Keratinocyte (primary cell): ENCODE measurements at regions not wholly inside any gene's neighbourhood (a gene's known extent, or its start where the extent isn't known, plus 50 kb on each side); places are given as distances from the start of the nearest gene placed in this dataset.

ENCODE experiments used
- DNase-seq: peaks from one replicate; pipeline ENCODE4 v3.0.0-alpha.2; 2011; ENCODE audit warnings: low read depth, missing footprints, low spot score
- FAIRE-seq: peaks from 2 replicates; lab custom pipeline; 2011; peaks lifted over from hg19 to GRCh38; lab: Jason Lieb, UNC
- H2AFZ ChIP-seq: 2 replicates; pipeline ENCODE4 v1.6.0; 2012; ENCODE audit warnings: low read length, control low read depth, inconsistent platforms; ENCODE audit not compliant: control insufficient read depth
- H3K27ac ChIP-seq: 2 replicates; pipeline ENCODE4 v1.5.1; 2011; ENCODE audit warnings: low read length; ENCODE audit not compliant: control insufficient read depth, insufficient read depth
- H3K27me3 ChIP-seq: 3 replicates; pipeline ENCODE4 v1.6.0; 2011; ENCODE audit warnings: low read length; ENCODE audit not compliant: control insufficient read depth, insufficient read depth; ENCODE audit errors: extremely low read depth
- H3K36me3 ChIP-seq, 2 experiments: 2 replicates in 1 of 2; 3 replicates in 1 of 2; pipeline ENCODE4 v1.5.1; 2011; ENCODE audit warnings: low read length in 2 of 2, mild to moderate bottlenecking in 1 of 2; ENCODE audit not compliant: control insufficient read depth in 2 of 2, insufficient read depth in 2 of 2; ENCODE audit errors: extremely low read depth in 1 of 2
- H3K4me1 ChIP-seq: 3 replicates; pipeline ENCODE4 v1.5.1; 2011; ENCODE audit warnings: low read length; ENCODE audit not compliant: control insufficient read depth, insufficient read depth; ENCODE audit errors: extremely low read depth
- H3K4me2 ChIP-seq: 3 replicates; pipeline ENCODE4 v1.6.0; 2011; ENCODE audit warnings: low read depth, low read length; ENCODE audit not compliant: control insufficient read depth, insufficient read depth; ENCODE audit errors: extremely low read depth
- H3K4me3 ChIP-seq, 3 experiments: fragments of 200-600 bp in 1 of 3; sonication (generic) in 1 of 3; 2 replicates in 2 of 3; 3 replicates in 1 of 3; pipeline ENCODE4 v1.5.1; 2011 to 2016; ENCODE audit warnings: low read length in 3 of 3, mild to moderate bottlenecking in 3 of 3, control low read depth in 2 of 3, inconsistent platforms in 1 of 3, low read depth in 1 of 3, mixed read lengths in 1 of 3, mixed run types in 1 of 3, moderate library complexity in 1 of 3; ENCODE audit not compliant: control insufficient read depth in 2 of 3, insufficient read depth in 2 of 3; ENCODE audit errors: extremely low read depth in 1 of 3
- H3K79me2 ChIP-seq: 2 replicates; pipeline ENCODE4 v1.6.0; 2012; ENCODE audit warnings: low read length; ENCODE audit not compliant: control insufficient read depth, insufficient read depth
- H3K9ac ChIP-seq: 3 replicates; pipeline ENCODE4 v1.6.0; 2011; ENCODE audit warnings: low read length; ENCODE audit not compliant: control insufficient read depth, insufficient read depth; ENCODE audit errors: extremely low read depth
- H3K9me1 ChIP-seq: 3 replicates; pipeline ENCODE4 v1.6.0; 2011; ENCODE audit warnings: low read length; ENCODE audit not compliant: control insufficient read depth, insufficient read depth; ENCODE audit errors: extremely low read depth
- H3K9me3 ChIP-seq: 2 replicates; pipeline ENCODE4 v1.5.1; 2012; ENCODE audit warnings: low read depth, low read length; ENCODE audit not compliant: control insufficient read depth
- H4K20me1 ChIP-seq: 3 replicates; pipeline ENCODE4 v1.6.0; 2011; ENCODE audit warnings: low read length; ENCODE audit not compliant: control insufficient read depth, insufficient read depth; ENCODE audit errors: extremely low read depth
- EZH2 ChIP-seq: IDR thresholded peaks from one replicate; pipeline ENCODE4 v1.6.1; 2012; ENCODE audit warnings: inconsistent platforms, mild to moderate bottlenecking, low read length, moderate library complexity
- dilution Hi-C: fragments of 300-500 bp; cut with MboI; formaldehyde crosslinking; loops from one replicate; pipeline ENCODE4 v1.7.0; 2020; ENCODE audit warnings: low sequenced_read_pairs; ENCODE audit not compliant: extremely low pct_ligation_motif_present
- TF ChIP-seq, protein P1 (sequence below), 3 experiments: IDR thresholded peaks in 1 of 3; conservative IDR thresholded peaks in 1 of 3; optimal IDR thresholded peaks in 1 of 3; 2 replicates in 2 of 3; 3 replicates in 1 of 3; pipeline versions ENCODE3 to v1.5.1; 2011; ENCODE audit warnings: low read length in 3 of 3, mild to moderate bottlenecking in 3 of 3, moderate library complexity in 2 of 3, control low read depth in 1 of 3, inconsistent platforms in 1 of 3; ENCODE audit not compliant: insufficient read depth in 2 of 3; ENCODE audit errors: extremely low read depth in 1 of 3

- FAIRE-seq: no peak
Observed at GRCh38 chr2:121005453-121005852, 269.8 kb downstream of the GLI2 start.

DNA sequence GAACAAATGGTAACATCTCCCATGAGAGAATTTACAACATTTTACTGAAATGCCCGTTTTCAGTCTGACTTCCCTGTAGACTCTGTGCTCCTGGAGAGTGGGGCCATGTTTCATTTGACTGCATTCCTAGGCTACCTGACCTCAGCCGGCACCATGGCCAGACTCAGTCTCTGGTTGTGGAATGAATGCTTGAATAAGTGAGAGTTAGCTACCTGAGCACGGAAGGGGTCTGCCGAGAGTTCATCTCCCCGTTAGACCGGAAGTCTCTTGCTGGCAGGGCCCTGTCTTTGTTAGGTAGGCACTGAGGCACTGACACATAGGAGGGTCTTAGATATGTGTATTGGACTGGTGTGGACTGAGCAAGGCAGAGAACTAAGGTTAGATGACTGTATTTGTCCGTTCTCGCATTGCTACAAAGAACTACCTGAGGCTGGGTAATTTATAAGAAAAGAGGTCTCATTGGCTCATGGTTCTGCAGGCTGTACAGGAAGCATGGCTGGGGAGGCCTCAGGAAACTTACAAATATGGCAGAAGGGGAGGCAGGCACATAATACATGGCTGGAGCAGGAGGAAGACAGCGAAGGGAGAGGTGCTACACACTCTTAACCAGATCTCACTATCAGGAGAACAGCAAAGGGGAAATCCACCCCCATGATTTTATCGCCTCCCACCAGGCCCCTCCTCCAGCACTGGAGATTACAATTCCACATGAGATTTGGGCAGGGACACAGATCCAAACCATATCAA lies 271.2 kb downstream of the GLI2 start:
- Histone ChIP-seq H3K27me3 (peaks cover 8% of the 10 kb centered on the region), H4K20me1 (no peaks in the 10 kb centered on the region), H2AFZ (no peak overlapping the region), H3K79me2 (no peaks in the 10 kb centered on the region), H3K4me3 (no peak overlapping the region), H3K9me1 (no peaks in the 10 kb centered on the region), H3K9me3 (no peaks in the 10 kb centered on the region), H3K4me2 (no peak overlapping the region), H3K27ac (no peak overlapping the region), H3K9ac (no peak overlapping the region), H3K4me1 (peaks cover 8% of the 10 kb centered on the region), H3K36me3 (no peaks in the 10 kb centered on the region)
- TF ChIP-seq EZH2: no peak
- TF ChIP-seq, protein P1, sequence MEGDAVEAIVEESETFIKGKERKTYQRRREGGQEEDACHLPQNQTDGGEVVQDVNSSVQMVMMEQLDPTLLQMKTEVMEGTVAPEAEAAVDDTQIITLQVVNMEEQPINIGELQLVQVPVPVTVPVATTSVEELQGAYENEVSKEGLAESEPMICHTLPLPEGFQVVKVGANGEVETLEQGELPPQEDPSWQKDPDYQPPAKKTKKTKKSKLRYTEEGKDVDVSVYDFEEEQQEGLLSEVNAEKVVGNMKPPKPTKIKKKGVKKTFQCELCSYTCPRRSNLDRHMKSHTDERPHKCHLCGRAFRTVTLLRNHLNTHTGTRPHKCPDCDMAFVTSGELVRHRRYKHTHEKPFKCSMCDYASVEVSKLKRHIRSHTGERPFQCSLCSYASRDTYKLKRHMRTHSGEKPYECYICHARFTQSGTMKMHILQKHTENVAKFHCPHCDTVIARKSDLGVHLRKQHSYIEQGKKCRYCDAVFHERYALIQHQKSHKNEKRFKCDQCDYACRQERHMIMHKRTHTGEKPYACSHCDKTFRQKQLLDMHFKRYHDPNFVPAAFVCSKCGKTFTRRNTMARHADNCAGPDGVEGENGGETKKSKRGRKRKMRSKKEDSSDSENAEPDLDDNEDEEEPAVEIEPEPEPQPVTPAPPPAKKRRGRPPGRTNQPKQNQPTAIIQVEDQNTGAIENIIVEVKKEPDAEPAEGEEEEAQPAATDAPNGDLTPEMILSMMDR (optimal IDR thresholded peaks at IDR 0.05 in 1 of 3, IDR thresholded peaks at IDR 0.05 in 1 of 3, conservative IDR thresholded peaks at IDR 0.05 in 1 of 3; ENCODE audit: extremely low read depth in 1 of 3, insufficient read depth in 2 of 3, low read length in 3 of 3): no peak
- dilution Hi-C loops: no loop called here
- FAIRE-seq (no peak), DNase-seq (no peak)

More at GRCh38 chr2:121005453-121005852, 269.8 kb downstream of the GLI2 start:
- Histone ChIP-seq H3K36me3 (no peaks in the 10 kb centered on the region), H3K79me2 (no peaks in the 10 kb centered on the region), H3K9ac (no peak overlapping the region), H3K9me1 (no peaks in the 10 kb centered on the region), H3K9me3 (no peaks in the 10 kb centered on the region), H2AFZ (no peak overlapping the region), H3K27me3 (peaks cover 8% of the 10 kb centered on the region), H4K20me1 (no peaks in the 10 kb centered on the region), H3K4me1 (peaks cover 8% of the 10 kb centered on the region), H3K4me3 (no peak overlapping the region), H3K4me2 (no peak overlapping the region), H3K27ac (no peak overlapping the region)
- TF ChIP-seq EZH2: no peak
- TF ChIP-seq, protein P1 (optimal IDR thresholded peaks at IDR 0.05 in 1 of 3, IDR thresholded peaks at IDR 0.05 in 1 of 3, conservative IDR thresholded peaks at IDR 0.05 in 1 of 3; ENCODE audit: extremely low read depth in 1 of 3, insufficient read depth in 2 of 3, low read length in 3 of 3): no peak
- dilution Hi-C loops: no loop called here
- DNase-seq: no peak
